Uterus (tissue), 2 donors: ENCODE measurements at regions not wholly inside any gene's neighbourhood (a gene's known extent, or its start where the extent isn't known, plus 50 kb on each side); places are given as distances from the start of the nearest gene placed in this dataset.

Source experiments
- POLR2A ChIP-seq, 2 donors: fragments of 450-650 bp; IDR thresholded peaks; one replicate each; pipeline ENCODE4 v1.6.1; 2016; ENCODE audit warnings: antibody characterized with exemption in 2 of 2, mild to moderate bottlenecking in 1 of 2, moderate library complexity in 1 of 2
- TF ChIP-seq, protein P1 (sequence below), 4 experiments: fragments of 200-600 bp in 2 of 4; fragments of 450-650 bp in 2 of 4; sonication (generic) in 2 of 4; IDR thresholded peaks; one replicate each; pipeline ENCODE4 v1.5.1; 2016 to 2019; ENCODE audit warnings: antibody characterized with exemption in 4 of 4, mild to moderate bottlenecking in 2 of 4, moderate library complexity in 1 of 4

DNA sequence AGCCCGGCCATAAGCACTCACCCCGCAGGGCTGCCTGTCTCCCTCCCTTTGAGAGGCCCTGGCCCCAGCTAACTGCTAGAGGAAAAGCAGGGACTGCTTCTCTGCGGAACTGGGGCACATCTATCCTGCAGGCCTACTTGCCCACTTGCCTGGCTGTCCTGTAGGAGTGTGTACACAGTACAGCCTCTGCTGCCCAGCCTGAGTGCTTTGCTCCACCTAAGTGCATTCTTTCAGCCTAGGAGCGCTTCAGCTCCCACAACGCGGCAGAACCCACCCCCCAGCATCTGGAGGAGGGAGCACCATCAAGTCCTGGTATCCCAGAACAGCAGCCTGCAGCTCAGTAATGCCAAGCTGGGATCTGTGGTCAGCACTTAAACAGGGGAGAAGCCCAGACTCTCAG, 79.9 kb upstream of the CD163 start:
- TF ChIP-seq, protein P1, sequence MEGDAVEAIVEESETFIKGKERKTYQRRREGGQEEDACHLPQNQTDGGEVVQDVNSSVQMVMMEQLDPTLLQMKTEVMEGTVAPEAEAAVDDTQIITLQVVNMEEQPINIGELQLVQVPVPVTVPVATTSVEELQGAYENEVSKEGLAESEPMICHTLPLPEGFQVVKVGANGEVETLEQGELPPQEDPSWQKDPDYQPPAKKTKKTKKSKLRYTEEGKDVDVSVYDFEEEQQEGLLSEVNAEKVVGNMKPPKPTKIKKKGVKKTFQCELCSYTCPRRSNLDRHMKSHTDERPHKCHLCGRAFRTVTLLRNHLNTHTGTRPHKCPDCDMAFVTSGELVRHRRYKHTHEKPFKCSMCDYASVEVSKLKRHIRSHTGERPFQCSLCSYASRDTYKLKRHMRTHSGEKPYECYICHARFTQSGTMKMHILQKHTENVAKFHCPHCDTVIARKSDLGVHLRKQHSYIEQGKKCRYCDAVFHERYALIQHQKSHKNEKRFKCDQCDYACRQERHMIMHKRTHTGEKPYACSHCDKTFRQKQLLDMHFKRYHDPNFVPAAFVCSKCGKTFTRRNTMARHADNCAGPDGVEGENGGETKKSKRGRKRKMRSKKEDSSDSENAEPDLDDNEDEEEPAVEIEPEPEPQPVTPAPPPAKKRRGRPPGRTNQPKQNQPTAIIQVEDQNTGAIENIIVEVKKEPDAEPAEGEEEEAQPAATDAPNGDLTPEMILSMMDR (IDR thresholded peaks at IDR 0.05) = no peak
- TF ChIP-seq POLR2A (IDR thresholded peaks at IDR 0.05) = no peak
